ENCODE measurements at regions not wholly inside any gene's neighbourhood (a gene's known extent, or its start where the extent isn't known, plus 50 kb on each side); places are given as distances from the start of the nearest gene placed in this dataset.
"Not testable (repeated sequence)": the region's sequence is repeated elsewhere in the genome, so short reads cannot be mapped to it uniquely, and the experiment has no call there.

DNA sequence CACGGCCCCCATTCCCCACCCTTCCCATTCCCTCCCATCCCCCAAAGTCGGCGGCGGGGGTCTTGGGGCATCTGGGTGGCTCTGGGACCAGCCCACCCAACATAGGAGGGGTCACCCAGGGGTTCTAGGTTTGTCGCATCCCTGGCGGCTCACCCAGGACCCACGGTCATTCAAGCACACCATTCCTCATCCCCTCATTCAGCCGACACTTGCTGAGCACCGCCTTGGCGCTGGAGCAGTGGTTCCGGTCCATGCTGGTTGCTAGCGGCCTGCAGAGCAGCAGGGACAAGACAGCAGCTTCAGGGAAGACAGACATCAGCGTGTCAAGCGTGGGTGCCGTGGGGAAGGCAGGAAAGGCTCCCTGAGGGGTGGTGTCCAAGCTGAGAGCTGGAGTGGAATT lies 50.5 kb upstream of the OTOS start:
- H3K4me1 ChIP-seq: peaks cover 41% of the 10 kb centered on the region
- DNase-seq: no peak
- H3K27me3 ChIP-seq (ENCODE audit: insufficient read depth in 3 of 3, low read length in 2 of 3): no peaks in the 10 kb centered on the region
- intact Hi-C loops (cut with DNase I): loop anchor here in 1 of 2 donors (5.0 kb wide), 1 partner anchor 39 kb away; no protein-coding TSS in a partner anchor
- H3K36me3 ChIP-seq (ENCODE audit: insufficient read depth in 1 of 2, low read depth in 1 of 2): no peaks in the 10 kb centered on the region
- TF ChIP-seq, protein P1, sequence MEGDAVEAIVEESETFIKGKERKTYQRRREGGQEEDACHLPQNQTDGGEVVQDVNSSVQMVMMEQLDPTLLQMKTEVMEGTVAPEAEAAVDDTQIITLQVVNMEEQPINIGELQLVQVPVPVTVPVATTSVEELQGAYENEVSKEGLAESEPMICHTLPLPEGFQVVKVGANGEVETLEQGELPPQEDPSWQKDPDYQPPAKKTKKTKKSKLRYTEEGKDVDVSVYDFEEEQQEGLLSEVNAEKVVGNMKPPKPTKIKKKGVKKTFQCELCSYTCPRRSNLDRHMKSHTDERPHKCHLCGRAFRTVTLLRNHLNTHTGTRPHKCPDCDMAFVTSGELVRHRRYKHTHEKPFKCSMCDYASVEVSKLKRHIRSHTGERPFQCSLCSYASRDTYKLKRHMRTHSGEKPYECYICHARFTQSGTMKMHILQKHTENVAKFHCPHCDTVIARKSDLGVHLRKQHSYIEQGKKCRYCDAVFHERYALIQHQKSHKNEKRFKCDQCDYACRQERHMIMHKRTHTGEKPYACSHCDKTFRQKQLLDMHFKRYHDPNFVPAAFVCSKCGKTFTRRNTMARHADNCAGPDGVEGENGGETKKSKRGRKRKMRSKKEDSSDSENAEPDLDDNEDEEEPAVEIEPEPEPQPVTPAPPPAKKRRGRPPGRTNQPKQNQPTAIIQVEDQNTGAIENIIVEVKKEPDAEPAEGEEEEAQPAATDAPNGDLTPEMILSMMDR (IDR thresholded peaks at IDR 0.05): no peak
- no peak for ATAC-seq
- 92 to 94% (median 94%) methylated on average over 15 of the region's 15 CpGs for WGBS, 3 donors
- H3K4me3 ChIP-seq: no peak overlapping the region
- H3K9me3 ChIP-seq: no peaks in the 10 kb centered on the region
- no peak overlapping the region for H3K27ac ChIP-seq

DNA sequence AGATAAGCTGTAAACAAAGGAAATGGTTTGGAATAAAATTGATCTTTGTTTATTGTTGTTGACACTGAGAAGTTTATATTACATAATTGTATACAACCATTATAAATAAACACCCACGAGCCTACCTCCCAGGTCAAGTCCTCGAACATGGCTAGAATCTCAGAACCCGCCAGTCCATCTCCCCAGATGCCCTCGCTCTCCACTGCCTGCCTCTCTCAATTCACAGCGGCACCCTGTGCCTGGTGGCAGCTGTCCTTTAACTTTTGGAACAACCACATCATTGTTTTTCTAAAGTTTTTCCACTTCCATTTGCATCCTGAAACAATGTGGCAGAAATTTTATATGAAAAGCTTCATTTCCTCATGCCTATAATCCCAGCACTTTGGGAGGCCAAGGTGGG lies 52.2 kb upstream of the OTOS start:
- DNase-seq: no peak
- no peak overlapping the region for H3K4me3 ChIP-seq
- H3K4me1 ChIP-seq: peaks cover 45% of the 10 kb centered on the region
- TF ChIP-seq, protein P1 (IDR thresholded peaks at IDR 0.05): no peak
- WGBS, 3 donors: 54 to 76% (median 67%) methylated on average over 5 of the region's 5 CpGs
- no peaks in the 10 kb centered on the region for H3K9me3 ChIP-seq
- no peaks in the 10 kb centered on the region for H3K36me3 ChIP-seq (ENCODE audit: insufficient read depth in 1 of 2, low read depth in 1 of 2)
- H3K27ac ChIP-seq: no peak overlapping the region
- intact Hi-C loops (cut with DNase I): loop anchor here in 1 of 2 donors (5.0 kb wide), 1 partner anchor 40 kb away; no protein-coding TSS in a partner anchor
- ATAC-seq: no peak
- H3K27me3 ChIP-seq (ENCODE audit: insufficient read depth in 3 of 3, low read length in 2 of 3): no peaks in the 10 kb centered on the region

DNA sequence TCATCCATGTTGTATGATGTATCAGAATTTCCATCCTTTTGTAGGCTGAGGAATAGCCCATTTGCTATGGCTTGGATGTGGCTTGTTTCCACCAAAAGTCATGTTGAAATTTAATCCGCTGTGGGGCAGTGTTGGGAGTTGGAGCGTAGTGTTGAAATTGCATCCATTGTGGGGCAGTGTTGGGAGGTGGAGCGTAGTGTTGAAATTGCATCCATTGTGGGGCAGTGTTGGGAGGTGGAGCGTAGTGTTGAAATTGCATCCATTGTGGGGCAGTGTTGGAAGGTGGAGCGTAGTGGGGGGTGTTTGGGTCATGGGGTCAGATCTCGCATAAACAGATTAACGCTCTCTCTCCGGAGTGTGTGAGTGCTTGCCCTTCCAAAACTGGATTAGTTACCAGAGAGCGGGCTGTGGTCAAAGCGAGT lies 53.9 kb upstream of the OTOS start:
- ATAC-seq: peak; percentile 58 to 87 (median 74)

DNA sequence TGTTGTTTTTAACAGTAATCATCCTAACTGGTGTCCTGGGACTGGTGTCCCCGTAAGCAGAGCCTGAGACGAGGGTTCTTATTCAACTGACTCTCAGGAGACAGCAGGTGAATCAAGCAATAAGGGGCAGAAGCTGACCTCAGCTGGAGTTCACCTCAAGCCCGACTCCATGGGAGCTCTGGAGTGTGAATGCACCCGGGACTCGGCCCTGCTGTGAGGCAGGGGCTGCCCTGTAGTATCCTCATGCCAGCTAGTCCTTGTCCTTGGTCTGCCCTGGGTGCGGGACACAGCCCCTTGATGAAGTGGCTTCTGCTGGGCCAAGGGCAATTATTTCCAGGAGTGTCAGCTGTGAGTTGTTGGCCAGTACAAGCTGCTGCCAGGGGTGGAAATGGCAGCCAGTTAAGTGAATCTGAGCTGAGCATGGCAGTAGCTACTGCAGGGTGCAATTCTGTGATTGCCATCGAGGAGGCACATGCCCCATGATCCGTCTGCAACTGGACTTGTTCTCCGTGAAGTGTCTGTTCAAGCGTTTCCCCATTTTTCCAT lies 54.9 kb upstream of the OTOS start:
- DNase-seq (peak in 1 of 2 donors; percentile 40), ATAC-seq (peak; percentile 33 to 76 (median 60))
- Histone ChIP-seq H3K27me3 (ENCODE audit: insufficient read depth in 3 of 3, low read length in 2 of 3) (no peaks in the 10 kb centered on the region), H3K36me3 (ENCODE audit: insufficient read depth in 1 of 2, low read depth in 1 of 2) (no peaks in the 10 kb centered on the region), H3K9me3 (no peaks in the 10 kb centered on the region), H3K4me1 (peaks cover 45% of the 10 kb centered on the region), H3K4me3 (no peak overlapping the region), H3K27ac (peak overlapping the region; percentile 78)
- intact Hi-C loops (cut with DNase I): no loop called here
- TF ChIP-seq, protein P1 (IDR thresholded peaks at IDR 0.05): no peak
- 30 to 51% (median 32%) methylated on average over 10 of the region's 10 CpGs for WGBS, 3 donors

More for the DNA sequence above, 53.9 kb upstream of the OTOS start:
- not testable (repeated sequence) for H3K36me3 ChIP-seq (ENCODE audit: insufficient read depth in 1 of 2, low read depth in 1 of 2); H3K4me3 ChIP-seq; H3K9me3 ChIP-seq; H3K27me3 ChIP-seq (ENCODE audit: insufficient read depth in 3 of 3, low read length in 2 of 3)
- Histone ChIP-seq H3K4me1 (peaks cover 45% of the 10 kb centered on the region), H3K27ac (peak overlapping the region; percentile 78)
- peak in 1 of 2 donors; percentile 35 for DNase-seq
- WGBS, 3 donors: 9 to 13% (median 11%) methylated on average over 10 of the region's 10 CpGs
- intact Hi-C loops (cut with DNase I): loop anchor here in 1 of 2 donors (5.0 kb wide), 1 partner anchor 42 kb away; no protein-coding TSS in a partner anchor

DNA sequence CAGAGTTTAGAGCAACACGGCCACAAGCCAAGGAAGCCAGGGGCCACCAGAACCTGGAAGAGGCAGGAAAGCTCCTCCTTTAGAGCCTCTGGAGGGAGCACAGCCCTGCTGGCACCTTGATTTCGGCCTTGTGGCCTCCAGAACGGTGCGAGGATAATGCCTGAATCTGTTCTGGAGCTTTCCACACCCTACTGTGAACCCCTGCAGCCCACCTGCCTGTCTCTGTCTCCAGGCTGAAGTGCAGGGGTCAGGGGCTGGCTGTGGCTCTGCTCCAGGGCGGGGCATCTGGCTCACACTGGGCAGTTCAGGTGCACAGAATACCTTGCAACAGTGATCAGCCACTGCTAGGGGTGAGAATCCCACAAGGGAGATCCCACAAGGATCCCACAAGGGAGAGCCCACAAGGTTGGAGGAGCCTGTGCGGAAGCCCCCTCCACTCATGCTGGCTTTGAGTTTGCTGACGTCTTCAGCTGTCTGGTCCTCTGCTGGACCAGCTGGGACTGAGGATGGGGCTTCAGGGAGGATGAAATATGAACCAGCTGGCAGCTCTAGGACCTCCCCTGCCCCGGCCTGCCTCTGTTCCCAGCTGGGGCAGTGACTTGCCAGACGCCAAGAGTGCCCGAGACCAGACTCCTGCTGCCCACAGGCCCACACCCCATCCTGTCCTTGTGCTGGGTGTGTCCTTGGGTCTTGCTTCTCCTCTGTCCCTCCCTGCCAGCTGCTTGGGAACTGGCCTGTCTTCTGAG lies 56.4 kb upstream of the OTOS start:
- Histone ChIP-seq H3K36me3 (ENCODE audit: insufficient read depth in 1 of 2, low read depth in 1 of 2) (no peaks in the 10 kb centered on the region), H3K4me3 (no peak overlapping the region), H3K4me1 (peaks cover 42% of the 10 kb centered on the region), H3K27me3 (ENCODE audit: insufficient read depth in 3 of 3, low read length in 2 of 3) (no peaks in the 10 kb centered on the region), H3K9me3 (no peaks in the 10 kb centered on the region), H3K27ac (no peak overlapping the region)
- no peak for DNase-seq
- intact Hi-C loops (cut with DNase I): no loop called here
- 86 to 88% (median 87%) methylated on average over 10 of the region's 10 CpGs for WGBS, 3 donors
- no peak for ATAC-seq
- TF ChIP-seq, protein P1 (IDR thresholded peaks at IDR 0.05): no peak
